Natural killer cell (primary cell): ENCODE measurements at regions not wholly inside any gene's neighbourhood (a gene's known extent, or its start where the extent isn't known, plus 50 kb on each side); places are given as distances from the start of the nearest gene placed in this dataset.

ENCODE experiments used
- ATAC-seq, 3 donors: fragments of 150-1000 bp in 2 of 3; fragments of 200-7000 bp in 1 of 3; cut with Tn5 transposase; 1 replicate in 1 of 3; 2 replicates in 2 of 3; pipeline ENCODE4 v1.10.0; 2021; ENCODE audit warnings: mild to moderate bottlenecking in 2 of 3, moderate library complexity in 2 of 3
- DNase-seq, 2 donors: peaks; one replicate each; pipeline versions ENCODE4 v3.0.0 to v3.0.0-alpha.2; 2013 to 2021; ENCODE audit warnings: mixed read lengths in 1 of 2
- H3K27ac ChIP-seq: one replicate; pipeline ENCODE4 v1.5.1; 2013; ENCODE audit warnings: mild to moderate bottlenecking, low read length
- H3K27me3 ChIP-seq: one replicate; pipeline ENCODE4 v1.6.1; 2013; ENCODE audit warnings: low read length; ENCODE audit not compliant: control insufficient read depth, insufficient read depth
- H3K36me3 ChIP-seq: one replicate; pipeline ENCODE4 v1.6.1; 2013; ENCODE audit warnings: low read length; ENCODE audit not compliant: control insufficient read depth, insufficient read depth
- H3K4me1 ChIP-seq: one replicate; pipeline ENCODE4 v1.6.1; 2013; ENCODE audit warnings: low read length; ENCODE audit not compliant: control insufficient read depth, insufficient read depth
- H3K4me3 ChIP-seq: one replicate; pipeline ENCODE4 v1.5.1; 2013; ENCODE audit warnings: low read length
- H3K9me3 ChIP-seq: one replicate; pipeline ENCODE4 v1.6.1; 2013; ENCODE audit warnings: low read length; ENCODE audit not compliant: control insufficient read depth, insufficient read depth
- H3K27ac Mint-ChIP-seq, 2 donors: one replicate each; pipeline ENCODE4 v1.8.0; 2022; ENCODE audit warnings: mild to moderate bottlenecking in 2 of 2, mixed read lengths in 2 of 2, moderate library complexity in 1 of 2
- H3K27me3 Mint-ChIP-seq, 2 donors: one replicate each; pipeline ENCODE4 v1.8.0; 2022; ENCODE audit warnings: low read depth in 2 of 2, mixed read lengths in 2 of 2
- H3K36me3 Mint-ChIP-seq: one replicate; pipeline ENCODE4 v1.8.0; 2022; ENCODE audit warnings: mixed read lengths
- H3K4me1 Mint-ChIP-seq, 2 donors: one replicate each; pipeline ENCODE4 v1.8.0; 2022; ENCODE audit warnings: mixed read lengths in 2 of 2
- H3K4me3 Mint-ChIP-seq: one replicate; pipeline ENCODE4 v1.8.0; 2022; ENCODE audit warnings: mild to moderate bottlenecking, moderate library complexity, mixed read lengths
- H3K9me3 Mint-ChIP-seq, 2 donors: one replicate each; pipeline ENCODE4 v1.8.0; 2022; ENCODE audit warnings: mixed read lengths in 2 of 2
- WGBS: methylation state at CpG from one replicate; pipeline ENCODE4 v1.1.7; 2013; ENCODE audit warnings: missing lambda C conversion rate; ENCODE audit not compliant: insufficient coverage; 5-methylcytosine and 5-hydroxymethylcytosine counted together
- intact Hi-C: fragments of 100-400 bp; cut with micrococcal nuclease; formaldehyde crosslinking; loops from one replicate; pipeline ENCODE4 v1.14.2; 2022
- TF ChIP-seq, protein P1 (sequence below): fragments of 200-600 bp; IDR thresholded peaks from one replicate; pipeline ENCODE4 v1.8.0; 2022; ENCODE audit warnings: antibody characterized with exemption

DNA sequence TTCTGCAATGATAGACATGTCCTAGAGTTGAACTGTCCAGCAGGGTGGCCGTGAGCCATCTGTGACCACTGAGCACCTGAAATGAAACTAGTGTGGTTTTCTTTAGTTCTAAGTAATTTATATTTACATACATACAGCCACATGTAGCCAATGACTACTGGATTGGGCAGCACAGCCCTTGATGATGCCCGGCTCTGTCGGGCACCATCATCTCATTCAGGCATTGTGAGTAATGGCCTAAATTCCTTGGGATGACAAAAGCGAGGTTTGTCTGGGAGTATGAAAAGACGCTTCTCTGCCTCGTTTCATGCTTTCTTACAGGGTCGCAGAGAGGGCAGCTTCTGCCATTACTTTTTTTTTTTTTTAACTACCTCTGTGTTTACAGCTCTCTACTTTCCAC lies 251.9 kb upstream of the HES1 start:
- Mint-ChIP-seq H3K27me3 (peaks cover 9 to 18% of the 10 kb centered on the region in 2 donors), H3K9me3 (no peaks in the 10 kb centered on the region), H3K36me3 (no peaks in the 10 kb centered on the region), H3K27ac (no peak overlapping the region), H3K4me1 (no peaks in the 10 kb centered on the region), H3K4me3 (no peak overlapping the region)
- TF ChIP-seq, protein P1, sequence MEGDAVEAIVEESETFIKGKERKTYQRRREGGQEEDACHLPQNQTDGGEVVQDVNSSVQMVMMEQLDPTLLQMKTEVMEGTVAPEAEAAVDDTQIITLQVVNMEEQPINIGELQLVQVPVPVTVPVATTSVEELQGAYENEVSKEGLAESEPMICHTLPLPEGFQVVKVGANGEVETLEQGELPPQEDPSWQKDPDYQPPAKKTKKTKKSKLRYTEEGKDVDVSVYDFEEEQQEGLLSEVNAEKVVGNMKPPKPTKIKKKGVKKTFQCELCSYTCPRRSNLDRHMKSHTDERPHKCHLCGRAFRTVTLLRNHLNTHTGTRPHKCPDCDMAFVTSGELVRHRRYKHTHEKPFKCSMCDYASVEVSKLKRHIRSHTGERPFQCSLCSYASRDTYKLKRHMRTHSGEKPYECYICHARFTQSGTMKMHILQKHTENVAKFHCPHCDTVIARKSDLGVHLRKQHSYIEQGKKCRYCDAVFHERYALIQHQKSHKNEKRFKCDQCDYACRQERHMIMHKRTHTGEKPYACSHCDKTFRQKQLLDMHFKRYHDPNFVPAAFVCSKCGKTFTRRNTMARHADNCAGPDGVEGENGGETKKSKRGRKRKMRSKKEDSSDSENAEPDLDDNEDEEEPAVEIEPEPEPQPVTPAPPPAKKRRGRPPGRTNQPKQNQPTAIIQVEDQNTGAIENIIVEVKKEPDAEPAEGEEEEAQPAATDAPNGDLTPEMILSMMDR, result no peak
- Histone ChIP-seq H3K27ac (no peak overlapping the region), H3K4me1 (no peaks in the 10 kb centered on the region), H3K27me3 (no peaks in the 10 kb centered on the region), H3K9me3 (no peaks in the 10 kb centered on the region), H3K36me3 (no peaks in the 10 kb centered on the region), H3K4me3 (no peak overlapping the region)
- intact Hi-C loops, result no loop called here
- no peak for ATAC-seq
- DNase-seq, result no peak
- 93% methylated on average over 7 of the region's 7 CpGs for WGBS

DNA sequence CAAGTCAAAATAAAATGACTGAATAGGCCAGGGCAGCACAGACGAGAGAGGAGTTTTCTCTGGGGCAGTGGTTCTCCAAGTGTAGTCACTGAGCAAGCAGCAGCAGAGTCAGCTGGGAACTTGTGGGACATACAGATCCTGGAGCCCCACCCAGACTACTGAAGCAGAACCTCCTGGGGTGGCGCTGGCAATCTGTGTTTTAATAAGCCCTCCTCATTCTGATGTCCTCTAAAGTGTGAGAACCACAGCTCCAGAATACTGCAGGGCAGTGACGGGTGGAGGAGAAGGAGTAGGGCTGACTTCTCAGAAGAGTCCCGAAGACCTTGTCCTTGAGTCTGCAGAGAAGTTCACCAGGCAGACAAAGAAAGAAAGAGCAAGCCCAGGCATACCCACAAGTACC lies 251.3 kb upstream of the HES1 start:
- WGBS, result 88% methylated on average over 4 of the region's 4 CpGs
- H3K27me3 Mint-ChIP-seq, result peaks cover 6 to 16% of the 10 kb centered on the region in 2 donors

DNA sequence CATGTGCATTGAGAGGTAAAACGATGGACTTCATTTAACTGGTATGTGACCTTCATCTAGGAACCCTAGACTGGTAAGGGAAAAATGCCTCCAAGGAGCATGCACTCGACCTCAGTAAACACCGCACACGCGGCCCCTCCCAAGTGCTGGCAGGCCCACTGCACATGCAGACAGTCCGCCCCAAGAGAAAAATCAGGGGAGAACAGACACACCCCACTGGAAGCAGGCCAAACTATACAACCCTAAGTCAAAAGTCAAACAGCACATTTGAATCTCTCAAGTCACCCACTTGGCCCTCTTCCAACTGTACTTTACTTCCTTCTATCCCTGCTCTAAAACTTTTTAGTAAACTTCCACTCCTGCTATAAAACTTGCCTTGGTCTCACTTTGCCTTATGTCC lies 250.1 kb upstream of the HES1 start:
- Mint-ChIP-seq H3K27ac (no peak overlapping the region), H3K27me3 (peaks cover 6 to 13% of the 10 kb centered on the region in 2 donors), H3K9me3 (no peaks in the 10 kb centered on the region), H3K36me3 (no peaks in the 10 kb centered on the region), H3K4me3 (no peak overlapping the region), H3K4me1 (no peaks in the 10 kb centered on the region)
- no peak overlapping the region for H3K27ac ChIP-seq
- no peak overlapping the region for H3K4me3 ChIP-seq
- TF ChIP-seq, protein P1, result no peak
- H3K27me3 ChIP-seq, result no peaks in the 10 kb centered on the region
- no peaks in the 10 kb centered on the region for H3K36me3 ChIP-seq
- H3K9me3 ChIP-seq, result no peaks in the 10 kb centered on the region
- 91% methylated on average over 6 of the region's 6 CpGs for WGBS
- H3K4me1 ChIP-seq, result no peaks in the 10 kb centered on the region
- no peak for ATAC-seq
- intact Hi-C loops, result no loop called here
- DNase-seq, result no peak

More for the DNA sequence above, 251.3 kb upstream of the HES1 start:
- no peak overlapping the region for H3K27ac Mint-ChIP-seq
- ATAC-seq (no peak), DNase-seq (no peak)
- H3K27ac ChIP-seq, result no peak overlapping the region
- intact Hi-C loops, result no loop called here
- H3K27me3 ChIP-seq, result no peaks in the 10 kb centered on the region
- no peak overlapping the region for H3K4me3 ChIP-seq
- H3K4me3 Mint-ChIP-seq, result no peak overlapping the region
- no peaks in the 10 kb centered on the region for H3K4me1 ChIP-seq
- no peaks in the 10 kb centered on the region for H3K4me1 Mint-ChIP-seq
- no peaks in the 10 kb centered on the region for H3K36me3 Mint-ChIP-seq
- TF ChIP-seq, protein P1, result no peak
- H3K36me3 ChIP-seq, result no peaks in the 10 kb centered on the region
- H3K9me3 ChIP-seq, result no peaks in the 10 kb centered on the region
- no peaks in the 10 kb centered on the region for H3K9me3 Mint-ChIP-seq

DNA sequence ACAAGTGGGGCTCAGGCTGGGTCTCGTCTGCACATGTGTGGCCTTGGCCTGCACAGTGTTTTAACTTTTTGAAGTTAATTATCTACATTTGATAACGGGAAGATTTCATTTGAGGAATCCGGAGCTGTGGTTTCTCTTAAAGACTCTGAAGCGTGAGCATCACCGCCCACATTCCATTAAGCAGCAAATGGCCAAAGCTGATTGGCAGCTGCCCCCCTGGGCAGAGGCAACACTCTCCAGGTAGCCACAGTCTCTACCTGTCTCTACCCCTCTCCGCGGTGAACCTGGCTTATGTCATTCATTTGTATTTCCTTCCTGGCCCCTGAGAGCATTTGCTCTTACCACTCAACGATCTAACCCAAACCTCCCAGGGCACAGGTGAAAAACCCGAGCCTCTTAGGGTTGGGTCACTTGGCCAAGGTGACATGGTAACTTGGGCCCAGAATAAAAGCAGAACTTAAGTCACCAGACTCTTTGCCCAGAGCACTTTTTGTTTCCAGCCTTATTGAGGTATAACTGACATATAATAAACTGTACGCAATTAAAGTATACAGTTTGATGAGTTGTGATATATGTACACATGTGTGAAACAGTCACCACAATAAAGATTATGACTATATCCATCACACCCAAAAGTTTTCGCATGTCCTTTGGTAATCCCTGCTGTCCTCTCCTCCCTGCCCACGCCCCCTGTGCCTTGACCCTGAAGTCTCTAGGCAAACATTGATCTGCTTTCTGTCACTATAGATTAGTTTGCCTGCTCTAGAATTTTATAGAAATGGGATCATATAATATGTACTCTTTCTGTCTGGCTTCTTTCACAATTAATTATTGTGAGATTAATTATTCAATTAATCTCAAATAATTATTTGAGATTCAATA lies 245.7 kb upstream of the HES1 start:
- no peaks in the 10 kb centered on the region for H3K36me3 ChIP-seq
- H3K4me1 Mint-ChIP-seq, result no peaks in the 10 kb centered on the region
- H3K27ac ChIP-seq, result no peak overlapping the region
- no peak overlapping the region for H3K4me3 Mint-ChIP-seq
- H3K4me3 ChIP-seq, result no peak overlapping the region
- ATAC-seq (no peak), DNase-seq (no peak)
- WGBS, result 84% methylated on average over 10 of the region's 12 CpGs
- intact Hi-C loops, result no loop called here
- H3K9me3 Mint-ChIP-seq, result no peaks in the 10 kb centered on the region
- peaks cover 0 to 4% of the 10 kb centered on the region in 2 donors for H3K27me3 Mint-ChIP-seq
- H3K36me3 Mint-ChIP-seq, result no peaks in the 10 kb centered on the region
- TF ChIP-seq, protein P1, result no peak
- H3K27me3 ChIP-seq, result no peaks in the 10 kb centered on the region
- H3K9me3 ChIP-seq, result no peaks in the 10 kb centered on the region
- H3K4me1 ChIP-seq, result no peaks in the 10 kb centered on the region
- no peak overlapping the region for H3K27ac Mint-ChIP-seq
